ENCODE measurements at regions not wholly inside any gene's neighbourhood (a gene's known extent, or its start where the extent isn't known, plus 50 kb on each side); places are given as distances from the start of the nearest gene placed in this dataset.

- no peak for TF ChIP-seq POLR2AphosphoS5 (IDR thresholded peaks at IDR 0.05)
- no peak for TF ChIP-seq CTCF (IDR thresholded peaks at IDR 0.05)
Observed at GRCh38 chr5:125603321-125603720, 819.9 kb upstream of the GRAMD2B start.

Measured in sigmoid colon (tissue), 4 donors.